Epidermal melanocyte (primary cell): ENCODE measurements at regions not wholly inside any gene's neighbourhood (a gene's known extent, or its start where the extent isn't known, plus 50 kb on each side); places are given as distances from the start of the nearest gene placed in this dataset.

Source experiments
- DNase-seq: peaks from one replicate; pipeline ENCODE4 v3.0.0; 2011; ENCODE audit warnings: low spot score; ENCODE audit not compliant: insufficient read length

- peak; percentile 79 for DNase-seq
These were observed 287.4 kb downstream of the UACA start for GRCh38 chr15:70475921-70476320.

GRCh38 chr15:70475407-70475781 is 288.0 kb downstream of the UACA start:
- no peak for DNase-seq

- DNase-seq, result no peak
These were observed 288.6 kb downstream of the UACA start for GRCh38 chr15:70474471-70475406.

GRCh38 chr15:70473581-70474370 is 289.6 kb downstream of the UACA start:
- no peak for DNase-seq

GRCh38 chr15:70471517-70471916 is 291.8 kb downstream of the UACA start:
- DNase-seq, result no peak

GRCh38 chr15:70470556-70471191 is 292.7 kb downstream of the UACA start:
- DNase-seq, result no peak

- no peak for DNase-seq
These were observed 293.5 kb downstream of the UACA start for GRCh38 chr15:70469651-70470555.

GRCh38 chr15:70469182-70469581 is 294.2 kb downstream of the UACA start:
- no peak for DNase-seq

GRCh38 chr15:70466895-70467529 is 296.3 kb downstream of the UACA start:
- peak; percentile 49 for DNase-seq

GRCh38 chr15:70466305-70466704 is 297.1 kb downstream of the UACA start:
- no peak for DNase-seq

- DNase-seq, result no peak
These were observed 297.5 kb downstream of the UACA start for GRCh38 chr15:70465812-70466211.

GRCh38 chr15:70463453-70463834 is 299.9 kb downstream of the UACA start:
- DNase-seq, result no peak

GRCh38 chr15:70461992-70462391 is 301.4 kb downstream of the UACA start:
- no peak for DNase-seq

GRCh38 chr15:70461017-70461416 is 302.3 kb downstream of the UACA start:
- no peak for DNase-seq

- DNase-seq, result no peak
These were observed 304.0 kb downstream of the UACA start for GRCh38 chr15:70459312-70459711.

- no peak for DNase-seq
These were observed 309.6 kb downstream of the UACA start for GRCh38 chr15:70453766-70454165.

GRCh38 chr15:70453238-70453637 is 310.1 kb downstream of the UACA start:
- no peak for DNase-seq

GRCh38 chr15:70451821-70452653 is 311.3 kb downstream of the UACA start:
- no peak for DNase-seq

GRCh38 chr15:70450142-70450443 is 313.3 kb downstream of the UACA start:
- DNase-seq, result no peak
